HAP-1 (cell line): ENCODE measurements at regions not wholly inside any gene's neighbourhood (a gene's known extent, or its start where the extent isn't known, plus 50 kb on each side); places are given as distances from the start of the nearest gene placed in this dataset.

ENCODE experiments used
- DNase-seq, 2 experiments: peaks; one replicate each; pipeline ENCODE4 v3.0.0-alpha.2; 2016 to 2020; ENCODE audit warnings: low spot score in 2 of 2
- H3K27me3 ChIP-seq: fragments of 250-450 bp; sonication (Bioruptor Pico); 2 replicates; pipeline ENCODE4 v1.5.1; 2020; ENCODE audit warnings: low read depth, mild to moderate bottlenecking, moderate library complexity
- H3K36me3 ChIP-seq: fragments of 250-450 bp; sonication (Bioruptor Pico); replicated peaks from 2 replicates; pipeline ENCODE4 v1.5.1; 2020; ENCODE audit warnings: mild to moderate bottlenecking
- H3K4me1 ChIP-seq: fragments of 250-450 bp; sonication (Bioruptor Pico); 2 replicates; pipeline ENCODE4 v1.5.1; 2020; ENCODE audit warnings: mild to moderate bottlenecking
- H3K4me3 ChIP-seq: fragments of 250-450 bp; sonication (Bioruptor Pico); 2 replicates; pipeline ENCODE4 v1.5.1; 2020; ENCODE audit warnings: mild to moderate bottlenecking, moderate library complexity
- H3K9me3 ChIP-seq: fragments of 250-450 bp; sonication (Bioruptor Pico); 2 replicates; pipeline ENCODE4 v1.5.1; 2020; ENCODE audit warnings: mild to moderate bottlenecking, moderate library complexity
- in situ Hi-C: fragments of 300-500 bp; cut with MboI; formaldehyde crosslinking; loops from 3 replicates; pipeline ENCODE4 v1.14.3; 2020; ENCODE audit warnings: low sequenced_read_pairs, inconsistent platforms, mixed read lengths

DNA sequence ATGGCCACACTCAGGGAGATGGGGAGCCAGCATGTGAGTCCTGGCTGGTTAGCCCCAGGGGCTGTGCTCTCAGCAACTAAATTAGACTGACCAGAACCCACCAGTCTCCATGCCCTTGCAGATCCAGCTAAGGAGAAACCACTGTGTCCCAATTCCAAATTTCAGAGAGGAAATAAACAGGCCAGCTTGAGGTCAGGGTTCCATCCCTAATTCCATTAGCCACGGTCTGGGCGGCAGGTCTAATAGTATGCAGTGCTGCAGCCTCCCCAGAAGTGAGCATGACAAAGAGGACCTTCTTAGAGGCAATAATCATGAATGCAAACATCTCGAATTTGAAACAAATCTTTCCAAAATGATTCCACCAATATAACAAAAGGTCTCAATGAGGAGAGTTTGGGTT is 671.2 kb downstream of the BCL11A start:
- Histone ChIP-seq H3K27me3 (no peaks in the 10 kb centered on the region), H3K4me1 (no peaks in the 10 kb centered on the region), H3K36me3 (no peaks in the 10 kb centered on the region), H3K9me3 (no peaks in the 10 kb centered on the region), H3K4me3 (no peak overlapping the region)
- no peak for DNase-seq
- in situ Hi-C loops, result no loop called here

DNA sequence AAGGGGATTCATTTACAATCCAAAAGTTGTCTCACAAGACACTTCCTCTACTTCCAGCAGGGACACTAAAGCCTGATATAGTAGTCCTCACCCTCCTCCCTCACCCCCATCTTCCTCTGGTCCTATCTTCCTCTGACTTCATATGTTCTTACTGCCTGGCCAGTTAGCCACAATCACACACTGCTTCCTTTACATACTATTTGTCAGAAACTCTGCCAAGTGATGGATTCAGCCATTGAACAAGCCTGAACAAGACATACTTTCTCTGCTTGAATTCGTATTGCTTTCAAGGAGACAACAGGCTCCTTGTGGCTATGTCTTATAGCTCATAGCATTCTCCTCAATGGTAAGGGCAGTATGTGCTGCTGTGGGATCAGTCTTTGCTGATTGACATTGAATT is 672.2 kb downstream of the BCL11A start:
- Histone ChIP-seq H3K4me1 (no peaks in the 10 kb centered on the region), H3K4me3 (no peak overlapping the region), H3K27me3 (no peaks in the 10 kb centered on the region), H3K36me3 (no peaks in the 10 kb centered on the region), H3K9me3 (no peaks in the 10 kb centered on the region)
- in situ Hi-C loops, result no loop called here
- no peak for DNase-seq

DNA sequence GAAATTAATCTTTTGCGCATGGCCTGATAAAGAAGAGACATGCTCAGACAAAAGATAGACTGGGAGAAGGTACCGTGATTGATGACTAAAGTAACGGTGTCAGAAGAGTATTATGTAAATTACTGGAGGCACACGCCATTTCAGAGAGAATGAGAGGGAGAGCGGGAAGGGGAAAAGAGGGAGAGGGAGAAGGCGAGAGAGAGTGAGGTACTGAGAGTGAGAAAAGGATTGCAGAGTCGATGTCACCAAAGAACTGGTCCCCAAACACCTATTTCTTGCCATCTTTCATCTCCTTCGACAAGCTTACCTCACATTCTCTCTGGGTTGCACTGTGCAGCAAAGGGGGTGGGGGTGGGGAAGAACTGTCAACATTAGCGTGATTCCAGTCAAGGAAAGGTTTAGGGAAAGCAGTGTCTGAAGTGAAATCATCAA is 673.7 kb downstream of the BCL11A start:
- Histone ChIP-seq H3K27me3 (no peaks in the 10 kb centered on the region), H3K4me1 (no peaks in the 10 kb centered on the region), H3K9me3 (no peaks in the 10 kb centered on the region), H3K36me3 (no peaks in the 10 kb centered on the region), H3K4me3 (no peak overlapping the region)
- in situ Hi-C loops, result no loop called here
- DNase-seq, result no peak

DNA sequence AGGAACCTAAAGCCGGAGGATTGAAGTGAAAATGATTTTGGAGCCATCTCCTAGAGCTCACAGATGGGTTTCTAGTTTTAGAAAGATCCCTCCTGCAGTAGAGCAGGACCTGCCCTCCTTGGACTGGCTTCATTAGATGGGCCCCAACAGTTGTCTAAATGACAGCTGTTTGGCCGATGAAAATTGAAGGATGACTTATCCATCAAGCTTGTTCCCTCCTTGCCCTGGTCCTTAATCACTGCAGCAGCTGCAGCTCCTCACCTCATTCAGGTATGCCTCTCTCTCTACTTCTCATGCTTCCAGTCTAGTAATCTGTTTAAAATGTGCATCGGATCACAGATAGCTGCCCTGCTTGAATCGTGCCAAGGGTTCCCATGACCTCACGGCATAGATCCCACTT is 677.6 kb downstream of the BCL11A start:
- Histone ChIP-seq H3K4me3 (no peak overlapping the region), H3K4me1 (no peaks in the 10 kb centered on the region), H3K27me3 (no peaks in the 10 kb centered on the region), H3K36me3 (no peaks in the 10 kb centered on the region), H3K9me3 (no peaks in the 10 kb centered on the region)
- in situ Hi-C loops, result no loop called here
- no peak for DNase-seq

DNA sequence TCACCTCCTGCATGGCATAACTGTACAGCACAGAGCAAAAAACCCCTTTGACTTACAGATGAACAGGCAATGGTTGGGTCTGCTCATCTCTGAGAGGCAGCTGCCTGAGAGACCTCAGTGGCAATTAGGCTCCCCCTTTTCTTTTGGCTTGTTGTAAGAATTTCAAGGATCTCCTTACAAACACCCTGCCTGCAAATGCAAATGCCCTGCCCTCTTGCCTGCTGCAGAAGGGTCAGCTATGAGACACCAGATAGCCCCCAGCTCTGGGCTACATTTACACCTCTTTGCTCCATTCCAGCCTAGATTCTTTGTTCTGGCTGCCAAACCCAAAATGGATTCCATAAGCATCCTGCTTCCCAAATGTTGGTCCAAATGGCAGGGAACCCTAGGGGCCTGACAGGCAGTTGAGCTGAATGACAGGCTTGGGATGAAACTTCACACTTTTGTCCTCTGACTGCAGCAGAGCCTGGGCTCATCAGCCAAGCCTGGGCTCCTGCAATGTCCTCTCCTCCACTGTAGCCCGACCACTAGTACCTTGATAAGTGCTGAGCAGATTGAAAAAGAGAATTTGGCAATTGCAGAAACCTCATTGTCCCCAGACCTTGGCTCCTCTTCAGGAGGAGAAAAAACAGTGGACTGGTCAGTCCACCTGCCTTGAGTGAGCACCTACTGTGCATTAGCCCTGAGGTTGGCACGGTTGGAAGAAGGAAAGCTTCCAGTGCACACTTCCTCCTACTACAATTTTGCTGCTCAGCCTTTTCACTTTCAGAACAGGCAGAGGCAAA is 678.3 kb downstream of the BCL11A start:
- in situ Hi-C loops, result no loop called here
- H3K4me3 ChIP-seq, result no peak overlapping the region
- no peak for DNase-seq

DNA sequence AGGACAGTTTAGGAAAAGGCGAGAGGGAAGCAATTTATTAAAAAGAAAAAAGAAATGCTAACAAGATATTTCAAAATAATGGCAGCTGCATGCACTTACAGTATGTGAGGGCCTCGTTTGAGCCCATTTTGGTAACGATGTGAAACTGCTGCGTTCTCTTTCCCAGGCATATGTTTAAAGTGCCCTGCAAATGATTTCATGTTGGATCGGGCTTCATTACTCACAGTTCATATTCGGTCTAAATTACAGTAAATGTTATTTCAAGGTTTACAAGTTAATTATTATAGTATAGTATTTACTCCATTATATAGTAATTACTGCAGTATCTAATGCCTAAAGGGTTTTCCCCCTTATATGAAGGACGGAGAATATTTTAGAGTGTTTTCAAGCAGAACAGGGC is 679.1 kb downstream of the BCL11A start:
- H3K36me3 ChIP-seq, result no peaks in the 10 kb centered on the region
- in situ Hi-C loops, result no loop called here
- no peaks in the 10 kb centered on the region for H3K9me3 ChIP-seq
- no peak for DNase-seq
- H3K27me3 ChIP-seq, result no peaks in the 10 kb centered on the region
- no peak overlapping the region for H3K4me3 ChIP-seq
- no peaks in the 10 kb centered on the region for H3K4me1 ChIP-seq

More for the DNA sequence above, 678.3 kb downstream of the BCL11A start:
- Histone ChIP-seq H3K9me3 (no peaks in the 10 kb centered on the region), H3K27me3 (no peaks in the 10 kb centered on the region), H3K4me1 (no peaks in the 10 kb centered on the region), H3K36me3 (no peaks in the 10 kb centered on the region)

DNA sequence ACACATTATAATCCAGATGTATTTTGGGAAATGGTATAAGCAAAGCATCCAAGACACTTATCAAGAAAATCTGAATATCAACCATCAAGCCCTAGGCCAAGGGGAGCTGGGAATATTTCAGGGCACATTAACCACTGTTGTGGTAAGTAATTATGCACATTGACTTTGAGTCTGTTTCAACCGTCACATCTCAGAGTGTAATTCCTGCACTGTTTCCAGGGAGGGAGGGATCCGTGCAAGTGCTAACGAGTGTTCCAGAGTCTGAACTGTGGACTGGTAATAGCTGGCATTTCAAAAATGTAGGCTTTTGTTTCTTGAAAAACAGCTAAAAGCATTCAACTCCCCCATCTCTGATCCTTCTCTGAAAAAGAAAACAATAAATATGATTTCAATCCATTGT is 681.6 kb downstream of the BCL11A start:
- in situ Hi-C loops, result no loop called here
- no peaks in the 10 kb centered on the region for H3K36me3 ChIP-seq
- no peaks in the 10 kb centered on the region for H3K9me3 ChIP-seq
- DNase-seq, result no peak
- H3K4me1 ChIP-seq, result no peaks in the 10 kb centered on the region
- H3K27me3 ChIP-seq, result no peaks in the 10 kb centered on the region
- no peak overlapping the region for H3K4me3 ChIP-seq

DNA sequence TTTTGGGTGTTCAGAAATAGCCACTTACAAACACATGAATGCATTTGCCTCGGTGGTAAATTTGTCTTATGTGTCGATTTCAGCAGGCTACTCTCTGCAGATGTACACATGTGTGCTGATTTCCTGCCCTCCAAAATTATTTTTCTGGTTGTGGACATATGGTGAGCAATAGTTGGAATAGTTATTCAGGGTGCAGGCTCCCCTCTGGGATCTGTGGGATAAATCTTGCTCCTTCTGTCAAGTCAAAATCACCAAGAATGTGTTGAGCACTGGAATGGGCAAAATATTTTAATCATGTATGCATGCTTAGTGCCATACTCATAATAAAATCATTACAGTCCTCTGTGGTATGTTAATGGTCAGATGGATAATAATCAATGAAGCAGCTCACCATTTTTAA is 684.5 kb downstream of the BCL11A start:
- no peak for DNase-seq
- in situ Hi-C loops, result no loop called here

DNA sequence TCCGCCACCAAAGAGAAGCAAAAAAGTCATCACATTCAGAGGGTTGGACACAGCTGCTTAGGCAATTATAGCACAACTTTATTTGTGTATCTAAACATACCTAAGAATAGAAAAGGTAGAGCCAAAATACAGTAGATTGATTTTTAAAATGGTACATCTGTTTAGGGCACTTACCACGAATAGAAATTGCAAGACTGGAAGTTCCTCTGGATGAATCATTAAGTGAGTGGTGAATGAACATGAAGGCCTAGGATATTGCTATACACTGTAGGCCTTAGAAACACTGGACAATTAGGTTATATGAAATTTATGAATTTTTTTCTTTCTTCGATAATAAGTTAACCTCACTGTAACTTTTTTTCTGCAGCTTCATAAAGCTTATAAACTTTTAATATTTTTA is 687.0 kb downstream of the BCL11A start:
- no peak for DNase-seq
- H3K9me3 ChIP-seq, result no peaks in the 10 kb centered on the region
- in situ Hi-C loops, result no loop called here
- H3K36me3 ChIP-seq, result no peaks in the 10 kb centered on the region
- no peak overlapping the region for H3K4me3 ChIP-seq
- no peaks in the 10 kb centered on the region for H3K4me1 ChIP-seq
- no peaks in the 10 kb centered on the region for H3K27me3 ChIP-seq

More for the DNA sequence above, 684.5 kb downstream of the BCL11A start:
- Histone ChIP-seq H3K36me3 (no peaks in the 10 kb centered on the region), H3K4me1 (no peaks in the 10 kb centered on the region), H3K9me3 (no peaks in the 10 kb centered on the region), H3K4me3 (no peak overlapping the region), H3K27me3 (no peaks in the 10 kb centered on the region)

DNA sequence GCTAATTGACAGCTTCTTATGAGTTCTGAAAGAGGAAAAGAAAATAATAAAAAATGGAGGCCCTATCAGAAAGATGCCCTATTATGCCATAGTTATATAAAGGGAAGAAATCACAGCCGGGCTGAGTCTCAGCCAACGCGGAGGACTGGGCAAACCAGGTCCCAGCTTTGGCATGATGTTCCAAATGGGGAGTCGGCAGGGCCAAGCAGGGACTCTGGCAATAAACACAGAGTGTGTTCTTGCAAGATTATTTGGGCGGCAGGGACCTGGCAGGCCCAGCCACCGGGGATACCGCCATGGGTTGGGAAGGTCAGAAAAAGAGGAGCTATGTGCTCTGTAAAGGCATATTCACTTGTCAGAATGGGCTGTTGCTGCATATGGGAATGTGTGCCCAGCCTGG is 694.9 kb downstream of the BCL11A start:
- H3K27me3 ChIP-seq, result no peaks in the 10 kb centered on the region
- no peaks in the 10 kb centered on the region for H3K9me3 ChIP-seq
- in situ Hi-C loops, result no loop called here
- no peaks in the 10 kb centered on the region for H3K4me1 ChIP-seq
- no peak overlapping the region for H3K4me3 ChIP-seq
- no peak for DNase-seq
- H3K36me3 ChIP-seq, result no peaks in the 10 kb centered on the region

DNA sequence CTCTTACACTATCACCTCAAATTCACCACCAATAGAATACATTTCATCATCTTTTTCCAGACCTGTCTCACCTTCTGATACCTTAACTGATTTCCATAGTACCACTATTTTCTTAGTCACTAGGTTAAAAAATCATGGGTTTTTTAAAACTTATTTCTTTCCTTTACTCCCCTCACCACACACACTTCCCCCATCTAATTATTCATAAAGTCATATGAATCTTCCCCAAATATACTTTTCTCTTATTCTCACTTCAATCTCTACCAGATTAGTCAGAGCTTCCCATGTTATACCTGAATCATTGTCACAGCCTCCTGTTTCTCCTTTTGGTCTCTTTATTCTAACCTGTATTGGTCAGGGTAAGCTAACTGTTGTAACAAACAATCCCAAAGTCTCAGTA is 696.3 kb downstream of the BCL11A start:
- Histone ChIP-seq H3K4me1 (no peaks in the 10 kb centered on the region), H3K27me3 (no peaks in the 10 kb centered on the region), H3K4me3 (no peak overlapping the region), H3K36me3 (no peaks in the 10 kb centered on the region), H3K9me3 (no peaks in the 10 kb centered on the region)
- in situ Hi-C loops, result no loop called here
- DNase-seq, result no peak

DNA sequence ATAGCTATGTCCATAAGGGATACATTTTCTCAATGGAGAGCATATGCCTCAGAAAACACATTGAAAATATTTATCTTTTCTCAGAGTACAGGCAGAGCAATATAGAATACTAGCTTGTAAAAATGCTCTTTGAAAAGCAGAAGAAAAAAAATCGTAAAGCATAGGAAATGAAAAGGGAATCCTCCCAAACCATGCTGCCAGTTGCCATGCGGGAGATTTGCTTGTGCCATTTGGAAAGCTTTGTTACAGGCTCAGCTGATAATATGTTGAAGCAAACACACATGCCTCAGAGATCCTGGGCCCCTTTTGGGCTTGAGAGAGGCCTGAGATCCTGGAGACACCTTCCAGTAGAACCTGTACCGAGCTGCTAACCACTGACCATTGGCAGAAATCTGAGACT is 697.1 kb downstream of the BCL11A start:
- in situ Hi-C loops, result no loop called here
- no peaks in the 10 kb centered on the region for H3K9me3 ChIP-seq
- DNase-seq, result no peak
- H3K4me1 ChIP-seq, result no peaks in the 10 kb centered on the region
- no peaks in the 10 kb centered on the region for H3K27me3 ChIP-seq
- no peak overlapping the region for H3K4me3 ChIP-seq
- no peaks in the 10 kb centered on the region for H3K36me3 ChIP-seq

DNA sequence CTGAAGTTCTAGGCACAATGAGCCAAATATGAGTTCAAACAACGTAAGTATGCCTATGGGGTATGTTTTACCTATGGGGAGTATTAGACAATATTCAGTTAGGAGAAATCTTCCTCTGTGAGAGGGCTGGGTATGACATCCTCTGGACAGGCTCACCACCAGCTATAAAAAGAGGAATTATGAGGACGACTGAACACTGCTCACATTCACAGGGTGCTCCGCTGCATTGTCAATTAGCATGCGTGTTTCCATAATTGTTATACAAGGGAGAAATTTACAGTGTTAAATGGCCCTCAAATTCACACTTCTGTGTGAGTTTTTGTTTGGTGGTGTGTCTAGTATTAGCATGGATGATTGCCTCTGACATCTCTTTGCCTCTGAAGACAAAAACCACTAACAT is 700.4 kb downstream of the BCL11A start:
- Histone ChIP-seq H3K9me3 (no peaks in the 10 kb centered on the region), H3K36me3 (no peaks in the 10 kb centered on the region), H3K4me1 (no peaks in the 10 kb centered on the region), H3K4me3 (no peak overlapping the region), H3K27me3 (no peaks in the 10 kb centered on the region)
- in situ Hi-C loops, result no loop called here
- no peak for DNase-seq

DNA sequence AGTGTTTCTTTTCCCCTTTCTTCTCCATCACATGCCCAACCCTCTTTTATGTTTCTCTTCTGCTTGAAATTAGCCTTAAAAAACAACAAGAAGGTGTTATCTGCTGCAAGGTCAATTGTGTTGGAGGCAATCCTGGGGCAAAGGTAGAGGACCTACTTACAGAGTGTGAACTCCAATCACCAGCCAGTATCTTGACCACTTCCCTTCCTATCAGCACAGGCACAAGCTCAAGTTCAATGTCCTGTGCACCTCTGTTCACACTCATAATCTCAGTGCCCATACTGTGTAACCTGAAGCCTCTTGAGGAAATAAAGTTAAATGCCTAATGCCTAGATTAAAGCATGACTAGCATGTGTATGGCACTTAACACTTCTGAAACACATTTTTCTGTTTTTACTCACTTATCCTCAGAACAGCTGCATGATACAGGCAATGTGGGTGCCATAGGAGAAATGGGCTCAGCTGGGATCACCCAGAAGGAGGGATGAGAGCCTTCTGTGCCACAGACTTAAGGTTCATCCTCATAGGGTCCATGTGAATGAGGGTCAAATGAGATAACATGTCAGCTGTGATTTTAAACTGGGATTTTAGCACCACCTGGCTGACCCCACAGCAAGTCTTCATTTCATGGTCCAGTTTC is 701.5 kb downstream of the BCL11A start:
- H3K36me3 ChIP-seq, result no peaks in the 10 kb centered on the region
- H3K9me3 ChIP-seq, result no peaks in the 10 kb centered on the region
- H3K4me3 ChIP-seq, result no peak overlapping the region
- no peaks in the 10 kb centered on the region for H3K27me3 ChIP-seq
- in situ Hi-C loops, result no loop called here
- H3K4me1 ChIP-seq, result no peaks in the 10 kb centered on the region
- DNase-seq, result no peak
